GM12878 (cell line): ENCODE measurements at regions not wholly inside any gene's neighbourhood (a gene's known extent, or its start where the extent isn't known, plus 50 kb on each side); places are given as distances from the start of the nearest gene placed in this dataset.

ENCODE experiments used
- BMI1 ChIP-seq: fragments of 450-650 bp; IDR thresholded peaks from 2 replicates; pipeline ENCODE4 v1.6.1; 2016; ENCODE audit warnings: mild to moderate bottlenecking, moderate library complexity, borderline replicate concordance
- TF ChIP-seq, protein P1 (sequence below): fragments of 450-650 bp; IDR thresholded peaks from 2 replicates; pipeline ENCODE4 v1.6.1; 2016; ENCODE audit warnings: mild to moderate bottlenecking, moderate library complexity, borderline replicate concordance
- TF ChIP-seq, protein P2 (sequence below): fragments of 450-650 bp; formaldehyde crosslinking; IDR thresholded peaks from 2 replicates; pipeline ENCODE4 v1.4.0; 2022; ENCODE audit warnings: mild to moderate bottlenecking, moderate library complexity

DNA sequence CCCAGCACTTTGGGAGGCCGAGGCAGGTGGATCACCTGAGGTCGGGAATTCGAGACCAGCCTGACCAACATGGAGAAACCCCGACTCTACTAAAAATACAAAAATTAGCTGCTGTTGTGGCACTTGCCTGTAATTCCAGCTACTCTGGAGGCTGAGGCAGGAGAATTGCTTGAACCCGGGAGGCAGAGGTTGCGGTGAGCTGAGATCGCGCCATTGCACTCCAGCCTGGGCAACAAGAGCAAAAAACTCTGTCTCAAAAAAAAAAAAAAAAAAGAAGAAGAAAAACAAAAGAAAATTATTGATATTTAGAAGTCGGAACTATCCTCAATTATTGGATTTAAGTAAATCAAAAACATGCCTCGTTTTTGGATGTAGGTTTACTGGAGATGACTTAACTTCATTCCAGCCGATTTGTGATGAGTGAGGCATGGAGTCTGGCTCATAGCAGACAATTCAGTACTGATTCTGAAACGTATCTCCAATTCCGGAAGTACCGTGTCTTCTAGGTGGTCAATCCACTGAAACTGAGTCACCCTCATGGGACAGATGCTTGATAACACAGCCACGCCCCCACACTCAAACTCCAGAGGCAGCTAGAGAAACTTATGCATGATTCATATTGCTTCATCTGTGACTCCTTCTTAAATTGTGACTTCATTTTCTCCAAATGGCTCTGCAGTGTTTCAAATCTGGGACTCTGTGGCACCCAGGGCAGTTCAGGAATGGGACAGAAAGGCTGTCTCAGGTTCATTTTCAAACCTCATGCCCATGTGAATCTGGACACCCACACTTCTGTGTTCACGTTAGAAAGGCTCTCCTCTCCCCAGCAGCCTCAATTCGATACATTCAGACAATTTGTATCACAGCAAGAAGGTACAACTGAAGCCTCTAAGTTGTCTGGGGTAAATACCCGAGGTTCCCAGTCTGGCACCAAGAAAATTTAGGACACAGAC is 110.4 kb upstream of the ARMC2 start (continued):
- TF ChIP-seq, protein P1, sequence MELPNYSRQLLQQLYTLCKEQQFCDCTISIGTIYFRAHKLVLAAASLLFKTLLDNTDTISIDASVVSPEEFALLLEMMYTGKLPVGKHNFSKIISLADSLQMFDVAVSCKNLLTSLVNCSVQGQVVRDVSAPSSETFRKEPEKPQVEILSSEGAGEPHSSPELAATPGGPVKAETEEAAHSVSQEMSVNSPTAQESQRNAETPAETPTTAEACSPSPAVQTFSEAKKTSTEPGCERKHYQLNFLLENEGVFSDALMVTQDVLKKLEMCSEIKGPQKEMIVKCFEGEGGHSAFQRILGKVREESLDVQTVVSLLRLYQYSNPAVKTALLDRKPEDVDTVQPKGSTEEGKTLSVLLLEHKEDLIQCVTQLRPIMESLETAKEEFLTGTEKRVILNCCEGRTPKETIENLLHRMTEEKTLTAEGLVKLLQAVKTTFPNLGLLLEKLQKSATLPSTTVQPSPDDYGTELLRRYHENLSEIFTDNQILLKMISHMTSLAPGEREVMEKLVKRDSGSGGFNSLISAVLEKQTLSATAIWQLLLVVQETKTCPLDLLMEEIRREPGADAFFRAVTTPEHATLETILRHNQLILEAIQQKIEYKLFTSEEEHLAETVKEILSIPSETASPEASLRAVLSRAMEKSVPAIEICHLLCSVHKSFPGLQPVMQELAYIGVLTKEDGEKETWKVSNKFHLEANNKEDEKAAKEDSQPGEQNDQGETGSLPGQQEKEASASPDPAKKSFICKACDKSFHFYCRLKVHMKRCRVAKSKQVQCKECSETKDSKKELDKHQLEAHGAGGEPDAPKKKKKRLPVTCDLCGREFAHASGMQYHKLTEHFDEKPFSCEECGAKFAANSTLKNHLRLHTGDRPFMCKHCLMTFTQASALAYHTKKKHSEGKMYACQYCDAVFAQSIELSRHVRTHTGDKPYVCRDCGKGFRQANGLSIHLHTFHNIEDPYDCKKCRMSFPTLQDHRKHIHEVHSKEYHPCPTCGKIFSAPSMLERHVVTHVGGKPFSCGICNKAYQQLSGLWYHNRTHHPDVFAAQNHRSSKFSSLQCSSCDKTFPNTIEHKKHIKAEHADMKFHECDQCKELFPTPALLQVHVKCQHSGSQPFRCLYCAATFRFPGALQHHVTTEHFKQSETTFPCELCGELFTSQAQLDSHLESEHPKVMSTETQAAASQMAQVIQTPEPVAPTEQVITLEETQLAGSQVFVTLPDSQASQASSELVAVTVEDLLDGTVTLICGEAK: no peak
- TF ChIP-seq, protein P2, sequence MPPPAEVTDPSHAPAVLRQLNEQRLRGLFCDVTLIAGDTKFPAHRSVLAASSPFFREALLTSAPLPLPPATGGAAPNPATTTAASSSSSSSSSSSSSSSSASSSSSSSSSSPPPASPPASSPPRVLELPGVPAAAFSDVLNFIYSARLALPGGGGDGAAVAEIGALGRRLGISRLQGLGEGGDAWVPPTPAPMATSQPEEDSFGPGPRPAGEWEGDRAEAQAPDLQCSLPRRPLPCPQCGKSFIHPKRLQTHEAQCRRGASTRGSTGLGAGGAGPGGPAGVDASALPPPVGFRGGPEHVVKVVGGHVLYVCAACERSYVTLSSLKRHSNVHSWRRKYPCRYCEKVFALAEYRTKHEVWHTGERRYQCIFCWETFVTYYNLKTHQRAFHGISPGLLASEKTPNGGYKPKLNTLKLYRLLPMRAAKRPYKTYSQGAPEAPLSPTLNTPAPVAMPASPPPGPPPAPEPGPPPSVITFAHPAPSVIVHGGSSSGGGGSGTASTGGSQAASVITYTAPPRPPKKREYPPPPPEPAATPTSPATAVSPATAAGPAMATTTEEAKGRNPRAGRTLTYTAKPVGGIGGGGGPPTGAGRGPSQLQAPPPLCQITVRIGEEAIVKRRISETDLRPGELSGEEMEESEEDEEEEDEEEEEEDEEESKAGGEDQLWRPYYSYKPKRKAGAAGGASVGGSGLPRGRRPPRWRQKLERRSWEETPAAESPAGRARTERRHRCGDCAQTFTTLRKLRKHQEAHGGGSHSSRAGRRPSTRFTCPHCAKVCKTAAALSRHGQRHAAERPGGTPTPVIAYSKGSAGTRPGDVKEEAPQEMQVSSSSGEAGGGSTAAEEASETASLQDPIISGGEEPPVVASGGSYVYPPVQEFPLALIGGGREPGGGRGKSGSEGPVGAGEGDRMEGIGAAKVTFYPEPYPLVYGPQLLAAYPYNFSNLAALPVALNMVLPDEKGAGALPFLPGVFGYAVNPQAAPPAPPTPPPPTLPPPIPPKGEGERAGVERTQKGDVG (CRISPR knock-in tag): no peak
- no peak for TF ChIP-seq BMI1
